A673 (cell line): ENCODE measurements at regions not wholly inside any gene's neighbourhood (a gene's known extent, or its start where the extent isn't known, plus 50 kb on each side); places are given as distances from the start of the nearest gene placed in this dataset.

Experiments used
- CTCF ChIP-seq: fragments of 300-800, 200-600 bp; sonication (generic); conservative IDR thresholded peaks from 2 replicates; pipeline ENCODE4 v1.5.1; 2017; ENCODE audit warnings: low read depth, mild to moderate bottlenecking, antibody characterized with exemption, low read length, moderate library complexity, mixed read lengths
- EZH2 ChIP-seq: fragments of 200-600 bp; sonication (generic); IDR thresholded peaks from 2 replicates; pipeline ENCODE4 v1.6.1; 2017; ENCODE audit warnings: borderline replicate concordance, low read depth, mild to moderate bottlenecking, mixed read lengths, antibody characterized with exemption, low read length; ENCODE audit not compliant: poor library complexity, severe bottlenecking

GRCh38 chr20:54415967-54416366, 59.4 kb upstream of the DOK5 start:
- no peak for TF ChIP-seq CTCF
- TF ChIP-seq EZH2, result no peak
